Esophagus muscularis mucosa (tissue), 4 donors: ENCODE measurements at regions not wholly inside any gene's neighbourhood (a gene's known extent, or its start where the extent isn't known, plus 50 kb on each side); places are given as distances from the start of the nearest gene placed in this dataset.

Experiments used
- DNase-seq: peaks from one replicate; pipeline ENCODE4 v3.0.0-alpha.2; 2017; ENCODE audit errors: extremely low spot score
- H3K27ac ChIP-seq, 4 donors: fragments of 200-600 bp; sonication (generic); replicated peaks in 1 of 4; 1 replicate in 3 of 4; 2 replicates in 1 of 4; pipeline ENCODE4 v1.5.1; 2016 to 2019; ENCODE audit warnings: mild to moderate bottlenecking in 1 of 4
- H3K27me3 ChIP-seq, 4 donors: fragments of 200-600 bp; sonication (generic); one replicate each; pipeline versions ENCODE4 v1.5.1 to v1.6.0; 2016 to 2019
- H3K36me3 ChIP-seq, 4 donors: fragments of 200-600 bp; sonication (generic); one replicate each; pipeline ENCODE4 v1.5.1; 2016 to 2019
- H3K4me1 ChIP-seq, 4 donors: fragments of 200-600 bp; sonication (generic); one replicate each; pipeline ENCODE4 v1.5.1; 2016 to 2019
- H3K4me3 ChIP-seq, 4 donors: fragments of 200-600 bp; sonication (generic); 1 replicate in 2 of 4; 2 replicates in 2 of 4; pipeline ENCODE4 v1.5.1; 2016 to 2019; ENCODE audit warnings: mild to moderate bottlenecking in 4 of 4, moderate library complexity in 1 of 4
- H3K9me3 ChIP-seq, 4 donors: fragments of 200-600 bp; sonication (generic); 1 replicate in 3 of 4; 2 replicates in 1 of 4; pipeline ENCODE4 v1.5.1; 2016 to 2019
- CTCF ChIP-seq, 3 experiments: fragments of 200-600 bp in 2 of 3; fragments of 450-650 bp in 1 of 3; sonication (generic) in 2 of 3; IDR thresholded peaks; one replicate each; pipeline ENCODE4 v1.5.1; 2017 to 2019; ENCODE audit warnings: antibody characterized with exemption in 3 of 3, mild to moderate bottlenecking in 2 of 3, moderate library complexity in 1 of 3
- EP300 ChIP-seq: sonication (generic); formaldehyde crosslinking; IDR thresholded peaks from one replicate; pipeline ENCODE4 v1.6.1; 2017; ENCODE audit warnings: antibody characterized with exemption
- POLR2A ChIP-seq: fragments of 450-650 bp; IDR thresholded peaks from one replicate; pipeline ENCODE4 v1.6.1; 2017; ENCODE audit warnings: antibody characterized with exemption, moderate library complexity, mild to moderate bottlenecking, low read depth
- POLR2AphosphoS5 ChIP-seq, 2 donors: sonication (generic); formaldehyde crosslinking; IDR thresholded peaks; one replicate each; pipeline ENCODE4 v1.6.1; 2017; ENCODE audit warnings: antibody characterized with exemption in 2 of 2
- WGBS: methylation state at CpG from one replicate; pipeline ENCODE4 v1.1.5; 2018; 5-methylcytosine and 5-hydroxymethylcytosine counted together
- intact Hi-C: fragments of 100-400 bp; cut with DNase I; formaldehyde crosslinking; loops from one replicate; pipeline ENCODE4 v1.15.1; 2023

GRCh38 chr3:145716519-145716918 lies 444.5 kb downstream of the PLOD2 start:
- Histone ChIP-seq H3K27me3 (no peaks in the 10 kb centered on the region), H3K4me1 (no peaks in the 10 kb centered on the region), H3K27ac (no peak overlapping the region), H3K4me3 (no peak overlapping the region), H3K9me3 (no peaks in the 10 kb centered on the region), H3K36me3 (no peaks in the 10 kb centered on the region)
- intact Hi-C loops, result no loop called here
- 89% methylated on average over 1 of the region's 1 CpG for WGBS
- TF ChIP-seq POLR2AphosphoS5 (IDR thresholded peaks at IDR 0.05) (no peak), POLR2A (no peak), EP300 (no peak), CTCF (IDR thresholded peaks at IDR 0.05) (no peak)
- no peak for DNase-seq

- intact Hi-C loops, result no loop called here
- no peaks in the 10 kb centered on the region for H3K27me3 ChIP-seq
- 82% methylated on average over 1 of the region's 1 CpG for WGBS
- no peaks in the 10 kb centered on the region for H3K36me3 ChIP-seq
- no peak overlapping the region for H3K4me3 ChIP-seq
- no peaks in the 10 kb centered on the region for H3K4me1 ChIP-seq
- no peak overlapping the region for H3K27ac ChIP-seq
- H3K9me3 ChIP-seq, result no peaks in the 10 kb centered on the region
- no peak for DNase-seq
- TF ChIP-seq POLR2A (no peak), POLR2AphosphoS5 (IDR thresholded peaks at IDR 0.05) (no peak), EP300 (no peak), CTCF (IDR thresholded peaks at IDR 0.05) (no peak)
Measured at GRCh38 chr3:145719114-145719513, 441.9 kb downstream of the PLOD2 start.

- H3K36me3 ChIP-seq, result no peaks in the 10 kb centered on the region
- WGBS, result 85% methylated on average over 3 of the region's 3 CpGs
- H3K27me3 ChIP-seq, result no peaks in the 10 kb centered on the region
- intact Hi-C loops, result no loop called here
- no peaks in the 10 kb centered on the region for H3K4me1 ChIP-seq
- DNase-seq, result no peak
- no peak overlapping the region for H3K4me3 ChIP-seq
- TF ChIP-seq EP300 (no peak), POLR2A (no peak), CTCF (IDR thresholded peaks at IDR 0.05) (no peak), POLR2AphosphoS5 (IDR thresholded peaks at IDR 0.05) (no peak)
- no peaks in the 10 kb centered on the region for H3K9me3 ChIP-seq
- H3K27ac ChIP-seq, result no peak overlapping the region
Measured at GRCh38 chr3:145721273-145721805, 439.6 kb downstream of the PLOD2 start.

GRCh38 chr3:145721815-145722214 lies 439.2 kb downstream of the PLOD2 start:
- no peaks in the 10 kb centered on the region for H3K27me3 ChIP-seq
- intact Hi-C loops, result no loop called here

More at GRCh38 chr3:145721815-145722214, 439.2 kb downstream of the PLOD2 start:
- WGBS, result 65% methylated on average over 1 of the region's 1 CpG
- H3K4me1 ChIP-seq, result no peaks in the 10 kb centered on the region
- H3K4me3 ChIP-seq, result no peak overlapping the region
- no peak for DNase-seq
- TF ChIP-seq EP300 (no peak), POLR2A (no peak), POLR2AphosphoS5 (IDR thresholded peaks at IDR 0.05) (no peak), CTCF (IDR thresholded peaks at IDR 0.05) (no peak)
- no peak overlapping the region for H3K27ac ChIP-seq
- no peaks in the 10 kb centered on the region for H3K36me3 ChIP-seq
- H3K9me3 ChIP-seq, result no peaks in the 10 kb centered on the region
